WERI-Rb-1 (cell line): ENCODE measurements at regions not wholly inside any gene's neighbourhood (a gene's known extent, or its start where the extent isn't known, plus 50 kb on each side); places are given as distances from the start of the nearest gene placed in this dataset.

ENCODE experiments used
- DNase-seq: peaks from one replicate; pipeline ENCODE4 v3.0.0-alpha.2; 2020
- H3K27ac ChIP-seq: fragments of 250-450 bp; sonication (Bioruptor Pico); 2 replicates; pipeline ENCODE4 v1.5.1; 2020; ENCODE audit warnings: mild to moderate bottlenecking, moderate library complexity
- H3K27me3 ChIP-seq: fragments of 250-450 bp; sonication (Bioruptor Pico); 2 replicates; pipeline ENCODE4 v1.5.1; 2021; ENCODE audit warnings: mild to moderate bottlenecking, low read depth, moderate library complexity; ENCODE audit not compliant: insufficient read depth, severe bottlenecking
- H3K36me3 ChIP-seq: fragments of 250-450 bp; sonication (Bioruptor Pico); 2 replicates; pipeline ENCODE4 v1.5.1; 2020; ENCODE audit warnings: mild to moderate bottlenecking, moderate library complexity
- H3K4me3 ChIP-seq: 2 replicates; pipeline ENCODE4 v1.5.1; 2011; ENCODE audit warnings: low read depth, mild to moderate bottlenecking, control low read depth, low read length
- H3K9me3 ChIP-seq: fragments of 250-450 bp; sonication (Bioruptor Pico); 2 replicates; pipeline ENCODE4 v1.5.1; 2021; ENCODE audit warnings: mild to moderate bottlenecking, moderate library complexity; ENCODE audit not compliant: severe bottlenecking
- TF ChIP-seq, protein P1 (sequence below): IDR thresholded peaks from 2 replicates; pipeline ENCODE4 v1.5.1; 2011; ENCODE audit warnings: low read depth, mild to moderate bottlenecking, control low read depth, inconsistent platforms, low read length

DNA sequence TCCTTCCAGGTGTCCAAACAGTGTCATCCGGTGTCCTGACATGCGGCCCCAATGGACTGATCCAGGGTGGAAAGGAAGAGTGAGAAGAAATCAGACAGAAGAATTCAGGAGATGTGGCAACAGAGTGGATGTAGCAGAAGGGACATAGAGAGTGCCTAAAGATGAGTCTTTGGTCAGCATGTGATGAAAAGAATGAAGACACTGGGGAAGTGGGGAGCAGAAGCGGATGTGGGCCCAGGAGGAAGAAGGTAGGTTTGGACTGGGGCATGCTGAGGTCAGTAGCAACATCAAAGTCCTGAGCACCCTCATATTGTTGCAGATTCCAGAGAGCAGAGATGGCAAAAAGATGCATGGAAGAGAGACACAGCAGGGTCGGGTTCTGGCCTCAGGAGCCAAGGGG, 71.8 kb upstream of the STEAP1B start:
- Histone ChIP-seq H3K9me3 (no peaks in the 10 kb centered on the region), H3K4me3 (no peak overlapping the region), H3K27me3 (no peaks in the 10 kb centered on the region), H3K27ac (no peak overlapping the region), H3K36me3 (no peaks in the 10 kb centered on the region)
- TF ChIP-seq, protein P1, sequence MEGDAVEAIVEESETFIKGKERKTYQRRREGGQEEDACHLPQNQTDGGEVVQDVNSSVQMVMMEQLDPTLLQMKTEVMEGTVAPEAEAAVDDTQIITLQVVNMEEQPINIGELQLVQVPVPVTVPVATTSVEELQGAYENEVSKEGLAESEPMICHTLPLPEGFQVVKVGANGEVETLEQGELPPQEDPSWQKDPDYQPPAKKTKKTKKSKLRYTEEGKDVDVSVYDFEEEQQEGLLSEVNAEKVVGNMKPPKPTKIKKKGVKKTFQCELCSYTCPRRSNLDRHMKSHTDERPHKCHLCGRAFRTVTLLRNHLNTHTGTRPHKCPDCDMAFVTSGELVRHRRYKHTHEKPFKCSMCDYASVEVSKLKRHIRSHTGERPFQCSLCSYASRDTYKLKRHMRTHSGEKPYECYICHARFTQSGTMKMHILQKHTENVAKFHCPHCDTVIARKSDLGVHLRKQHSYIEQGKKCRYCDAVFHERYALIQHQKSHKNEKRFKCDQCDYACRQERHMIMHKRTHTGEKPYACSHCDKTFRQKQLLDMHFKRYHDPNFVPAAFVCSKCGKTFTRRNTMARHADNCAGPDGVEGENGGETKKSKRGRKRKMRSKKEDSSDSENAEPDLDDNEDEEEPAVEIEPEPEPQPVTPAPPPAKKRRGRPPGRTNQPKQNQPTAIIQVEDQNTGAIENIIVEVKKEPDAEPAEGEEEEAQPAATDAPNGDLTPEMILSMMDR: no peak
- DNase-seq: no peak

GRCh38 chr7:22569586-22570321, 69.8 kb upstream of the STEAP1B start:
- no peaks in the 10 kb centered on the region for H3K9me3 ChIP-seq
- no peaks in the 10 kb centered on the region for H3K36me3 ChIP-seq
- TF ChIP-seq, protein P1: no peak
- H3K27me3 ChIP-seq: no peaks in the 10 kb centered on the region
- DNase-seq: no peak
- H3K4me3 ChIP-seq: no peak overlapping the region
- no peak overlapping the region for H3K27ac ChIP-seq

DNA sequence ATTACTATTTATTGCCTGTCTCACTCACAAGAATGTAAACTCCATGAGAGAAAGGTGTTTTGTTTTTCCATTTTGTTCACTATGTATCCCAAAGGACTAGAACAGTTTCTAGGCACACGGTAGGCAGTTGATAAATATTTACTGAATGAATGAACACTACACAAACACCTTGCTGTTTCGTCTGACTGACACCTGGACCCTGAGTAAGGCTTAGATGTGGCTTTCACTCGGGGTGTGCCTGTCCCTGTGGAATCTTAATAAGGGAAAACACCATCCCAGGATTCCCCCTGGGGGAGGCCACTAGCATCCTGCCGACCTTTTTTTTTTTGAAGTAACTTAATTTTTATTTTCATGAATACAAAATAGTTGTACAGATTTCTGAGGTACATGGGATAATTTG, 66.6 kb upstream of the STEAP1B start:
- Histone ChIP-seq H3K27ac (no peak overlapping the region), H3K9me3 (no peaks in the 10 kb centered on the region), H3K36me3 (no peaks in the 10 kb centered on the region), H3K4me3 (no peak overlapping the region), H3K27me3 (no peaks in the 10 kb centered on the region)
- DNase-seq: no peak
- TF ChIP-seq, protein P1: no peak

DNA sequence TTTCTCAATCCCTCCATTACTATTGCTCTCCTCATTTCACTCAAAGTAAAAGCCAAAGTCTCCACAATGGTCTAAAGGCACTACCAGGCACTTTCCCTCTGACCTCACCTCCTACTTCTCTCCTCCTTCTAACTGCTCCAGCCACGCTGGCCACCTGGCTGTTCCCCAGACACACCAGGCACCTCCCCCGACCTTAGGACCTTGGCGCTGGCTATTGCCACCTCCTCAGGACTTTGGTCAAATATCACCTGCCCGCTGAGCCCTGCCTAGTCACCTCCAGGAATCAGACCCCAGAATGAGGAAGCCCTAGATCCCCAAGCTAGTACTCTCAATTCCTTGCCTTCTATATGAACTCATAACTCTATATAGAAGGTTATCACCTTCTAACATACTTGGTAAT, 66.2 kb upstream of the STEAP1B start:
- no peak for DNase-seq
- Histone ChIP-seq H3K27me3 (no peaks in the 10 kb centered on the region), H3K27ac (no peak overlapping the region), H3K9me3 (no peaks in the 10 kb centered on the region), H3K36me3 (no peaks in the 10 kb centered on the region), H3K4me3 (no peak overlapping the region)
- TF ChIP-seq, protein P1: no peak

GRCh38 chr7:22565315-22565811, 65.4 kb upstream of the STEAP1B start:
- H3K4me3 ChIP-seq: no peak overlapping the region
- H3K9me3 ChIP-seq: no peaks in the 10 kb centered on the region
- no peaks in the 10 kb centered on the region for H3K27me3 ChIP-seq
- TF ChIP-seq, protein P1: no peak
- DNase-seq: no peak
- no peak overlapping the region for H3K27ac ChIP-seq
- no peaks in the 10 kb centered on the region for H3K36me3 ChIP-seq
